HepG2 (cell line): ENCODE measurements at regions not wholly inside any gene's neighbourhood (a gene's known extent, or its start where the extent isn't known, plus 50 kb on each side); places are given as distances from the start of the nearest gene placed in this dataset.

Source experiments
- ATAC-seq: fragments of 200-7000 bp; cut with Tn5 transposase; 3 replicates; pipeline ENCODE4 v1.9.1; 2020; ENCODE audit warnings: mild to moderate bottlenecking, moderate library complexity
- BruUV-seq: library from RNA; stranded (reverse); fragments of 400-500 nt; replicated peaks from 2 replicates; lab custom pipeline; 2021; lab: Mats Ljungman, UMichigan
- CTCF ChIA-PET: fragments of 300-600 bp; formaldehyde crosslinking; extraction: SDS; loops from one replicate; lab custom pipeline; 2021; ENCODE audit warnings: low total read pairs, inconsistent platforms, low intra/inter-chr PET ratio; lab: Yijun Ruan, JAX
- POLR2A ChIA-PET: fragments of 350-600 bp; sonication (Branson Sonifier 250); formaldehyde crosslinking; loops from one replicate; lab custom pipeline; 2020; ENCODE audit warnings: antibody characterized with exemption, inconsistent platforms; lab: Yijun Ruan, JAX
- DNase-seq: peaks from one replicate; pipeline ENCODE4 v3.0.0-alpha.2; 2015; ENCODE audit warnings: low spot score
- FAIRE-seq: peaks from 3 replicates; lab custom pipeline; 2011; peaks lifted over from hg19 to GRCh38; lab: Jason Lieb, UNC
- H2AFZ ChIP-seq: one replicate; pipeline ENCODE4 v1.6.1; 2011; ENCODE audit warnings: low read length, inconsistent platforms
- H3K27ac ChIP-seq: fragments of 300-600 bp; 3 replicates; pipeline ENCODE4 v1.8.0; 2011; ENCODE audit warnings: mixed run types, mild to moderate bottlenecking, mixed read lengths, low read length, inconsistent platforms; ENCODE audit not compliant: insufficient read depth; ENCODE audit errors: extremely low read length
- H3K27me3 ChIP-seq, 2 experiments: fragments of 200-600 bp in 1 of 2; 2 replicates in 1 of 2; 3 replicates in 1 of 2; pipeline versions ENCODE4 v1.6.0 to v1.8.0; 2011; ENCODE audit warnings: low read length in 2 of 2, mild to moderate bottlenecking in 2 of 2, moderate library complexity in 2 of 2, inconsistent platforms in 1 of 2; ENCODE audit not compliant: insufficient read depth in 2 of 2, control insufficient read depth in 1 of 2
- H3K36me3 ChIP-seq, 2 experiments: fragments of 200-600 bp in 1 of 2; replicated peaks in 1 of 2; 2 replicates in 1 of 2; 3 replicates in 1 of 2; pipeline versions ENCODE4 v1.5.1 to v1.8.0; 2011; ENCODE audit warnings: low read length in 2 of 2, inconsistent platforms in 1 of 2; ENCODE audit not compliant: insufficient read depth in 2 of 2, control insufficient read depth in 1 of 2
- H3K4me1 ChIP-seq: 2 replicates; pipeline ENCODE4 v1.5.1; 2012; ENCODE audit warnings: low read length, inconsistent platforms; ENCODE audit not compliant: insufficient read depth
- H3K4me2 ChIP-seq: 2 replicates; pipeline ENCODE4 v1.6.0; 2011; ENCODE audit warnings: low read depth, low read length, inconsistent platforms
- H3K4me3 ChIP-seq, 3 experiments: fragments of 200-600 bp in 1 of 3; sonication (generic), shearing (Covaris generic) in 1 of 3; replicated peaks in 1 of 3; 2 replicates each; pipeline ENCODE4 v1.5.1; 2011 to 2016; ENCODE audit warnings: low read length in 3 of 3, inconsistent platforms in 2 of 3, low read depth in 2 of 3, mild to moderate bottlenecking in 2 of 3, control low read depth in 1 of 3, mixed read lengths in 1 of 3; ENCODE audit not compliant: insufficient read depth in 1 of 3
- H3K79me2 ChIP-seq: one replicate; pipeline ENCODE4 v1.6.1; 2011; ENCODE audit warnings: low read length, inconsistent platforms; ENCODE audit not compliant: insufficient read depth
- H3K9ac ChIP-seq: 2 replicates; pipeline ENCODE4 v1.6.0; 2011; ENCODE audit warnings: mild to moderate bottlenecking, low read depth, low read length, inconsistent platforms; ENCODE audit not compliant: insufficient read depth
- H3K9me3 ChIP-seq: 2 replicates; pipeline ENCODE4 v1.5.1; 2012; ENCODE audit warnings: mild to moderate bottlenecking, low read length
- H4K20me1 ChIP-seq: 2 replicates; pipeline ENCODE4 v1.6.0; 2011; ENCODE audit warnings: inconsistent platforms, mild to moderate bottlenecking, low read length, moderate library complexity; ENCODE audit not compliant: insufficient read depth
- ATF7-NPFF ChIP-seq: sonication (generic); formaldehyde crosslinking; IDR thresholded peaks from 2 replicates; pipeline ENCODE4 v1.8.1; 2023; ENCODE audit warnings: mild to moderate bottlenecking, low read depth, missing genetic modification reagents, moderate library complexity
- JUNB ChIP-seq: sonication (generic); formaldehyde crosslinking; IDR thresholded peaks from 2 replicates; pipeline ENCODE4 v1.8.0; 2022; ENCODE audit warnings: missing genetic modification reagents, mild to moderate bottlenecking, borderline replicate concordance
- KMT2A ChIP-seq: sonication (generic); formaldehyde crosslinking; IDR thresholded peaks from 2 replicates; pipeline ENCODE4 v1.4.0; 2020; ENCODE audit warnings: missing genetic modification reagents
- NR2F2 ChIP-seq: IDR thresholded peaks from 2 replicates; pipeline ENCODE4 v1.6.1; 2012; ENCODE audit warnings: low read depth, inconsistent platforms, borderline replicate concordance
- PCBP1 ChIP-seq: fragments of 200-400 bp; formaldehyde crosslinking; IDR thresholded peaks from 2 replicates; pipeline ENCODE4 v1.6.1; 2017; ENCODE audit warnings: mild to moderate bottlenecking, low read depth, low read length, borderline replicate concordance
- RARG ChIP-seq: sonication (generic); formaldehyde crosslinking; IDR thresholded peaks from 2 replicates; pipeline ENCODE4 v1.4.0; 2020; ENCODE audit warnings: low read depth, mild to moderate bottlenecking, missing genetic modification reagents
- SPEN ChIP-seq: sonication (generic); formaldehyde crosslinking; IDR thresholded peaks from 2 replicates; pipeline ENCODE4 v1.5.1; 2020; ENCODE audit warnings: low read depth, mild to moderate bottlenecking, missing genetic modification reagents
- ZNF230 ChIP-seq: sonication (generic); formaldehyde crosslinking; IDR thresholded peaks from 2 replicates; pipeline ENCODE4 v1.4.0; 2020; ENCODE audit warnings: mild to moderate bottlenecking, missing genetic modification reagents
- ZNF263 ChIP-seq: sonication (generic); formaldehyde crosslinking; IDR thresholded peaks from 2 replicates; pipeline ENCODE4 v1.4.0; 2020; ENCODE audit warnings: missing genetic modification reagents
- ZNF557 ChIP-seq: sonication (generic); formaldehyde crosslinking; IDR thresholded peaks from 2 replicates; pipeline ENCODE4 v1.4.0; 2020; ENCODE audit warnings: missing genetic modification reagents
- ZNF562 ChIP-seq: sonication (generic); formaldehyde crosslinking; IDR thresholded peaks from 2 replicates; pipeline ENCODE4 v1.8.0; 2022; ENCODE audit warnings: missing genetic modification reagents, borderline replicate concordance
- ZNF781 ChIP-seq: sonication (generic); formaldehyde crosslinking; IDR thresholded peaks from 2 replicates; pipeline ENCODE4 v1.5.1; 2020; ENCODE audit warnings: borderline replicate concordance, mild to moderate bottlenecking, missing genetic modification reagents; ENCODE audit errors: not compliant biosample characterization
- WGBS: methylation state at CpG from one replicate; pipeline ENCODE4 v1.1.6; 2017; ENCODE audit warnings: low lambda C conversion rate; 5-methylcytosine and 5-hydroxymethylcytosine counted together
- in situ Hi-C: cut with HindIII; loops from 2 replicates; pipeline ENCODE4 v1.10.0; 2017; ENCODE audit warnings: low pct_unique_long_range_greater_than_20kb; ENCODE audit not compliant: extremely low pct_ligation_motif_present
- intact Hi-C: fragments of 100-400 bp; cut with micrococcal nuclease; formaldehyde crosslinking; loops from one replicate; pipeline ENCODE4 v1.10.0; 2022; ENCODE audit not compliant: unreplicated experiment
- TF ChIP-seq, protein P1 (sequence below): sonication (generic); formaldehyde crosslinking; IDR thresholded peaks from 2 replicates; pipeline ENCODE4 v1.4.0; 2020; ENCODE audit warnings: mild to moderate bottlenecking, missing genetic modification reagents
- TF ChIP-seq, protein P2 (sequence below): sonication (generic); formaldehyde crosslinking; IDR thresholded peaks from 2 replicates; pipeline ENCODE4 v1.9.0; 2021; ENCODE audit warnings: missing genetic modification reagents, mild to moderate bottlenecking, borderline replicate concordance
- TF ChIP-seq, protein P3 (sequence below): sonication (generic); formaldehyde crosslinking; IDR thresholded peaks from 2 replicates; pipeline ENCODE4 v1.4.0; 2020; ENCODE audit warnings: missing genetic modification reagents, borderline replicate concordance
- TF ChIP-seq, protein P4 (sequence below): fragments of 450-650 bp; IDR thresholded peaks from 2 replicates; pipeline ENCODE4 v1.6.1; 2017

DNA sequence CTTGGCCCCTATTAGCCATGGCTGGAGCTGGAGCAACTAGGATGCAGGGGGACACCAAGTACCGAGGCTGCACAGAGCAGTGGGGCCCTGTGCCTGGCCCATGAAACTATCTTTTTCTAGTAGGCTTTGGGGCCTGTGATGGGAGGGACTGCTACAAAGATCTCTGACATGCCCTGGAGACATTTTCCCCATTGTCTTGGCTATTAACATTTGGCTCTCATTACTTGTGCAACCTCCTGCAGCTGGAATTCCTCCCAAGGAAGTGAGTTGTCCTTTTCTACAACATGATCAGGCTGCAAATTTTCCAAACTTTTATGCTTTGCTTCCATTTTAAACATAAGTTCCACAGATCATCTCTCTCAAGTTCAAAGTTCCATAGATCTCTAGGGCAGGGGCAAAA, 174.7 kb upstream of the ANKFN1 start (continued):
- no peak for TF ChIP-seq ZNF562 (CRISPR knock-in tag)
- TF ChIP-seq NR2F2 = no peak

DNA sequence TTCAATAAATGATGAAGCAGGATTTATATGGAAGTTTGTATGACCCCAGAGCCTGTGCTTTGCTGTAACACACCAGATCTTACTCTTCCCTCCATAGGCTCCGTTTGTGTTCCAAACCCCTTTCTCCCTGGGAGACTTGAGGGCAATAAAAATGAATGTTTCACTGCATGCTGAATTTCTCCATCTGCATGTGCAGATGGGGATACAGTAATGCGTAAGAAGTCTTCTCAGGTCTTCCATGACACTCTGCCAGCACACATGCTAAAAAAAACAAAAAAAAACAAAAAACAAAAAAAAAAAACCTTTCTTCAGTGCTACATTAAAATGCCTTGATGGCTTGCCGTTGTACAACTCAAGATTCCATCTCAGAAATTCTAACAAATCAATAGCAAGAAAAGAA, 170.2 kb upstream of the ANKFN1 start:
- no peaks in the 10 kb centered on the region for H3K36me3 ChIP-seq
- FAIRE-seq = no peak
- no peak overlapping the region for H3K4me2 ChIP-seq
- no peak overlapping the region for H3K9ac ChIP-seq
- H2AFZ ChIP-seq = no peak overlapping the region
- intact Hi-C loops (no loop called here), in situ Hi-C loops (no loop called here)
- CTCF ChIA-PET = no interaction called here
- no TSS peak for BruUV-seq
- H3K4me1 ChIP-seq = no peaks in the 10 kb centered on the region
- POLR2A ChIA-PET = no interaction called here
- H3K79me2 ChIP-seq = no peaks in the 10 kb centered on the region
- no peaks in the 10 kb centered on the region for H4K20me1 ChIP-seq
- no peaks in the 10 kb centered on the region for H3K9me3 ChIP-seq
- no peak for ATAC-seq
- no peak overlapping the region for H3K27ac ChIP-seq
- no peak overlapping the region for H3K4me3 ChIP-seq
- no peaks in the 10 kb centered on the region; a peak in 1 of 5 replicates for H3K27me3 ChIP-seq
- 9% methylated on average over 3 of the region's 3 CpGs for WGBS
- no peak for DNase-seq
- no peak for TF ChIP-seq JUNB (CRISPR knock-in tag)
- TF ChIP-seq, protein P1, sequence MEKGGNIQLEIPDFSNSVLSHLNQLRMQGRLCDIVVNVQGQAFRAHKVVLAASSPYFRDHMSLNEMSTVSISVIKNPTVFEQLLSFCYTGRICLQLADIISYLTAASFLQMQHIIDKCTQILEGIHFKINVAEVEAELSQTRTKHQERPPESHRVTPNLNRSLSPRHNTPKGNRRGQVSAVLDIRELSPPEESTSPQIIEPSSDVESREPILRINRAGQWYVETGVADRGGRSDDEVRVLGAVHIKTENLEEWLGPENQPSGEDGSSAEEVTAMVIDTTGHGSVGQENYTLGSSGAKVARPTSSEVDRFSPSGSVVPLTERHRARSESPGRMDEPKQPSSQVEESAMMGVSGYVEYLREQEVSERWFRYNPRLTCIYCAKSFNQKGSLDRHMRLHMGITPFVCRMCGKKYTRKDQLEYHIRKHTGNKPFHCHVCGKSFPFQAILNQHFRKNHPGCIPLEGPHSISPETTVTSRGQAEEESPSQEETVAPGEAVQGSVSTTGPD (CRISPR knock-in tag) = no peak
- TF ChIP-seq ATF7-NPFF (CRISPR knock-in tag) = no peak
- TF ChIP-seq, protein P2, sequence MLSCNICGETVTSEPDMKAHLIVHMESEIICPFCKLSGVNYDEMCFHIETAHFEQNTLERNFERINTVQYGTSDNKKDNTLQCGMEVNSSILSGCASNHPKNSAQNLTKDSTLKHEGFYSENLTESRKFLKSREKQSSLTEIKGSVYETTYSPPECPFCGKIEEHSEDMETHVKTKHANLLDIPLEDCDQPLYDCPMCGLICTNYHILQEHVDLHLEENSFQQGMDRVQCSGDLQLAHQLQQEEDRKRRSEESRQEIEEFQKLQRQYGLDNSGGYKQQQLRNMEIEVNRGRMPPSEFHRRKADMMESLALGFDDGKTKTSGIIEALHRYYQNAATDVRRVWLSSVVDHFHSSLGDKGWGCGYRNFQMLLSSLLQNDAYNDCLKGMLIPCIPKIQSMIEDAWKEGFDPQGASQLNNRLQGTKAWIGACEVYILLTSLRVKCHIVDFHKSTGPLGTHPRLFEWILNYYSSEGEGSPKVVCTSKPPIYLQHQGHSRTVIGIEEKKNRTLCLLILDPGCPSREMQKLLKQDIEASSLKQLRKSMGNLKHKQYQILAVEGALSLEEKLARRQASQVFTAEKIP (CRISPR knock-in tag) = no peak
- TF ChIP-seq, protein P3, sequence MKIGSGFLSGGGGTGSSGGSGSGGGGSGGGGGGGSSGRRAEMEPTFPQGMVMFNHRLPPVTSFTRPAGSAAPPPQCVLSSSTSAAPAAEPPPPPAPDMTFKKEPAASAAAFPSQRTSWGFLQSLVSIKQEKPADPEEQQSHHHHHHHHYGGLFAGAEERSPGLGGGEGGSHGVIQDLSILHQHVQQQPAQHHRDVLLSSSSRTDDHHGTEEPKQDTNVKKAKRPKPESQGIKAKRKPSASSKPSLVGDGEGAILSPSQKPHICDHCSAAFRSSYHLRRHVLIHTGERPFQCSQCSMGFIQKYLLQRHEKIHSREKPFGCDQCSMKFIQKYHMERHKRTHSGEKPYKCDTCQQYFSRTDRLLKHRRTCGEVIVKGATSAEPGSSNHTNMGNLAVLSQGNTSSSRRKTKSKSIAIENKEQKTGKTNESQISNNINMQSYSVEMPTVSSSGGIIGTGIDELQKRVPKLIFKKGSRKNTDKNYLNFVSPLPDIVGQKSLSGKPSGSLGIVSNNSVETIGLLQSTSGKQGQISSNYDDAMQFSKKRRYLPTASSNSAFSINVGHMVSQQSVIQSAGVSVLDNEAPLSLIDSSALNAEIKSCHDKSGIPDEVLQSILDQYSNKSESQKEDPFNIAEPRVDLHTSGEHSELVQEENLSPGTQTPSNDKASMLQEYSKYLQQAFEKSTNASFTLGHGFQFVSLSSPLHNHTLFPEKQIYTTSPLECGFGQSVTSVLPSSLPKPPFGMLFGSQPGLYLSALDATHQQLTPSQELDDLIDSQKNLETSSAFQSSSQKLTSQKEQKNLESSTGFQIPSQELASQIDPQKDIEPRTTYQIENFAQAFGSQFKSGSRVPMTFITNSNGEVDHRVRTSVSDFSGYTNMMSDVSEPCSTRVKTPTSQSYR (CRISPR knock-in tag) = no peak
- TF ChIP-seq SPEN = no peak
- TF ChIP-seq ZNF781 = no peak
- TF ChIP-seq PCBP1 = no peak
- TF ChIP-seq ZNF230 (CRISPR knock-in tag) = no peak
- no peak for TF ChIP-seq ZNF263 (CRISPR knock-in tag)
- no peak for TF ChIP-seq RARG (CRISPR knock-in tag)
- TF ChIP-seq, protein P4, sequence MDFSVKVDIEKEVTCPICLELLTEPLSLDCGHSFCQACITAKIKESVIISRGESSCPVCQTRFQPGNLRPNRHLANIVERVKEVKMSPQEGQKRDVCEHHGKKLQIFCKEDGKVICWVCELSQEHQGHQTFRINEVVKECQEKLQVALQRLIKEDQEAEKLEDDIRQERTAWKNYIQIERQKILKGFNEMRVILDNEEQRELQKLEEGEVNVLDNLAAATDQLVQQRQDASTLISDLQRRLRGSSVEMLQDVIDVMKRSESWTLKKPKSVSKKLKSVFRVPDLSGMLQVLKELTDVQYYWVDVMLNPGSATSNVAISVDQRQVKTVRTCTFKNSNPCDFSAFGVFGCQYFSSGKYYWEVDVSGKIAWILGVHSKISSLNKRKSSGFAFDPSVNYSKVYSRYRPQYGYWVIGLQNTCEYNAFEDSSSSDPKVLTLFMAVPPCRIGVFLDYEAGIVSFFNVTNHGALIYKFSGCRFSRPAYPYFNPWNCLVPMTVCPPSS = no peak
- TF ChIP-seq KMT2A = no peak
- no peak for TF ChIP-seq ZNF557 (CRISPR knock-in tag)
